ENCODE measurements at regions not wholly inside any gene's neighbourhood (a gene's known extent, or its start where the extent isn't known, plus 50 kb on each side); places are given as distances from the start of the nearest gene placed in this dataset.

- no peak for DNase-seq (ENCODE audit: low read depth)
These were observed 204.4 kb downstream of the FAM76B start for GRCh38 chr11:95585069-95585751.

DNA sequence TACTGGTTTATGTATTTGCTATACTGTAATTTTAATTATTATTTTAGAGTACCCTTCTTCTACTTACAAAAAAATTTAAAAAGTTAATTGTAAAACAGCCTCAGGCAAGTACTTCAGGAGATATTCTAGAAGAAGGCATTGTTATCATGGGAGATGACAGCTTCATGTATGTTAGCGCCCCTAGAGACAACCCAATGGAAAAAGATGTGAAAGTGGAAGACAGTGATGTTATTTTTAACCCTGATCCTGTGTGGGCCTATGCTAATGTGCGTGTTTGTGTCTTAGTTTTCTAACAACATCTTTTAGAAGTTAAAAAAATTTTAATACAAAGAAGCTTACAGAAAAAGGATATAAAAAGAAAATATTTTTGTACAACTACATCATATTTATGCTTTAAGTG is 205.0 kb downstream of the FAM76B start:
- DNase-seq (ENCODE audit: low read depth) = no peak

DNA sequence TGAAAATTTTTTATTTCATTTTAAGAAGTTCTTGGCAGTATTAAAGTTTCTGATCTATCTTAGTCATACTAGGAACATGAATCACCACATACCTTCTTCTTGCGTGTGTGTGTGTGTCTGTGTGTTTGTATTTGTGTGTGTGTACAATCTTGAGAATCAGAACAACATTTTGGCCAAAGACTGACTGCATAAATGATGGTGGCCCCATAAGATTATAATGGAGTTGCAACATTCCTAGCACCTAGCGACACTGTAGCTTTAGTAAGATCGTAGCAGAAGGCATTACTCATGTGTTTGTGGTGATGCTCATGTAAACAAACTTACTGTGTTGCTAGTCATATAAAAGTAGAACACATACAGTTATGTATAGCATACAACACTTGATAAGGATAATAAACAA is 205.4 kb downstream of the FAM76B start:
- DNase-seq (ENCODE audit: low read depth) = no peak

DNA sequence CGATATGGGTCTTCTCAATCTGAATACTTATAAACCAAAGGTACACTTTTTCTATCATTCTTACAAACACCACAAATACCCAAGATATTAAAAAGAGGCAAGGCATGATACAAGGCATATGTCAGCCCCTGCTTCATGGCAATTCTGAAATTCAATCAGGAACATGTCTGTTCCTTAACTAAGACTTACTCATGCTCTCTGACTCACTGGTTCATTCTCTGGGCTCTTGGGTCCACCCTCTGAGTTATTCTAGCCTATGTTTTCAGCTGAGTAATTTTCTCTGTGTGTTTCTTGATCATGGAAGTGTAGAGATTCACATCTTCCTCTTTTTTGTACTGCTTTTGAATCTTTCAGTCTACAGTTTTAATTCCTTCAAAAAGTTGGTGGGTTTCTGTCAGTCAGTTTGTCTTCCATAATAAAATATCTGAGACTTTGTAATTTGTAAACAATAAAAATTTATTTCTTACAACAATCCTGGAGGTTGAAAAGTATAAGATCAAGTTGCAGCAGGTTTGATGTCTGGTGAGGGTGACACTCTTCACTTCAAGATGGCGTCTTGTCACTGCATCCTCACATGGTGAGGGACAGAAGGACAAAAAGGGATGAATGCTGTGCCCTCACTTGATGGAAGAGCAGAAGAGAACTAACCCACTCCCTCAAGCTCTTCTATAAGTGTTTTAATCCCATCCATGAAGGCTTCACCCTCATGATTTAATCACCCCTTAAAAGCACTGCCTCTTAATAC is 211.7 kb downstream of the FAM76B start:
- DNase-seq (ENCODE audit: low read depth) = no peak

DNA sequence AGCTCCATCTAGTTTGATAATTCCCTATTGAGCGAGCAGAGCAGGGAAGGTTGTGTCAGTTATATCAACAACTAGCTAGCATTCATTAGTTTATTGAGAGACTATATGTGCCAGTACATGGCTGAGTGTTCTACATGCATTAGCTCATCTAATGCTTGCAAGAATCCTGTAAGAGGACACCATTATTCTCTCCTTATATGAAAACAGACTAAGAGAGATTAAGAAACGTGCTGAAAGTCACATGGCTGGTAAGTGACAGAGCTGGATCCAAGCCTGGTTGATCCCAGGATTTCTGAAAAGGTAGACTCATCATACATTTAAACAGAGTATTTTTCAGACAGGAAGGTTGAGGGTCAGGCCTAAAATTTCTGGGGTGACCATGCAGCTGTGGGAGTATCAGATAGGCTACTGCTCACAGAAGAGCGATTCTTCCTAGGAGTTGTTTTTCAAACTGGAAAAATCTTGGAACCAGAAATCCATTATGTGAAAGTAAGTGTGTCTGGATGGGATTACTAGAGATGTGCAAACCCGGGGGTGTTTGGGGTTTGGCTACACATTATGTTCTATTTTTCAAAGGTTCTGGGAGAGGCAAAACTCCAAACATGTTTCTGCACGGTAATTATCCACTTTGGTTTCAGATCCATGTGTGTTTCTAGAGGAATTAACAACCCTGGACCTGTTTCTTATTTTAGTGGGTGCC is 213.3 kb downstream of the FAM76B start:
- DNase-seq (ENCODE audit: low read depth) = no peak

GRCh38 chr11:95575517-95575916 is 214.1 kb downstream of the FAM76B start:
- no peak for DNase-seq (ENCODE audit: low read depth)

DNA sequence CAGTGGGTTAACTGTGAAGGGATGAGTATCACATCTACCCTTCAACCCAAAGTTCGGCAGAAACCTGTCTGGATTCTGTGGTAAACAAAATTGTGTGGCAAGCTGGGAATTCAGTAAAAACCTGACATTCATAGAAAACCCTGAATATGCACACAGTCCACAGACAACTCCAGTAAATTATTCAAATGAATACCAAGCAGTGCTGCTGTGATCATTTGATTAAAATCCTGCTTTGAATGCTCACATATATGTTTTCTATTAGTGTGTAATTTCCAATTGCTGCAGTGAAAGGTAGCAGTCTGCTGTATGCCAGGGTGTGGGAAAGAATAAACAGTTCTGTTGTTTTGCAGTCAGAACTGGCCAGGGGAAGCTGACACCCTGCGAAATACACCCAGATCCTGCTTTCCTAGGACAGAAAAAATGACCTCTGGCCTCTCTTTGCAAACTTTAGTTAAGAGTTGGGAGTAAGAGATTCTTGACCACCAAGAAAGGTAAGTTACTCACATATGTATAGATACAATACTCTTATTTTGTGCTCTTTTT is 217.8 kb downstream of the FAM76B start:
- DNase-seq (ENCODE audit: low read depth) = no peak

GRCh38 chr11:95570845-95571244 is 218.7 kb downstream of the FAM76B start:
- no peak for DNase-seq (ENCODE audit: low read depth)

DNA sequence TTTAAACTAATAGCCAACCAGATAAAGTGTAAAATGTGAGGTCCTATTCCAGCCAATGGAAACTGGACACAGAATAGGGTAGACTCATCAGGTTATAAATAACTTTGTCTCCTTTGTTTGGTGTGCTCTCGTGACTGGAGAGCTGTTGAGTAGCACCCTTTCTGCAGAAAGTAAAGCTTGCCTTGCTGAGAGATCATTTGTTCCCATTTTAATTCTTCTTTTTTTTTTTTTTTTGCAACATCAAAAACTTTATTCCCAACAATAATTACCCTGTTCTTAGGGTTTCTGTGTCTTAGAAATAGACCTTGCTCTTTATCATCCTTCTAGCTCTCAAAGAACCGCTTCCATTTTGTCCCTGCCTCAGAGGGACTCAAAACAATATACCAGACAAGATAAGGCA is 220.4 kb downstream of the FAM76B start:
- no peak for DNase-seq (ENCODE audit: low read depth)

- DNase-seq (ENCODE audit: low read depth) = no peak
These were observed 221.3 kb downstream of the FAM76B start for GRCh38 chr11:95568281-95568680.

DNA sequence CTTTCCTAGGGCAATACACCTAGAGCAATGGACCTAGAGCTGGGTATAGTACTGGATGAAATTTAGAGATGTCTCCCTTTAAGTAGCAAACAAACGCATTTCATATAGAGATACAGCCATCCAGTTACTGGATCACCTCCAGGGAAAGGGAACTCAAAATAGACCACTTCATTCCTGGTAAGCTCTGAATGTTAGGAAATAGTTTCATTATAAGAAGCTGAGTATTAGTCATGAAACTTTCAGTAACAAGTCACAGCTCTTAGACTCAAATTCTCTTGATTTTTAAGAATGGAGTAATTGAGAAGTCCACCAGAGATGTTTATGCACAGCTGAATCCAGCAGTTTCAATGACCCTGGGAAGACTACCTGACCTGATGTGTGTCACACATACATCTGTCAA is 221.9 kb downstream of the FAM76B start:
- no peak for DNase-seq (ENCODE audit: low read depth)

DNA sequence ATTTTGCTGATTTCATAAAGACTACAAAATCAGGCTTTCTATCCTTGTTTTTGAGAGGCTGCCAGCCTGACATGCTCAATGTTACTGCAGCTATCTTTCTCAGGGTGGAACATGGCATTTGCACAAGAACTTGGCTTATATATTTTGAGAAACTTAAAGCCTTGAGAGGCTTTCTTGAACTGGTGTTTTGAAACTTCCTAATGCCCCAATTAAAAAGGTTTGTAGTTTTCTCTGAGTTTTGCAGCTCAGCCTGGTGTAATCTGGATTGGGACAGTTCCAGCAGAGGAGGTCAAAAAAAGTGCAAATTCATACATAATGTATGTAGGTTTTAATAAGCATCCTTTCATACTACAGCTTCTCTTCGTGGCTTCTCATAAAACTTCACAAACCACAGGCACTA is 223.4 kb downstream of the FAM76B start:
- no peak for DNase-seq (ENCODE audit: low read depth)

DNA sequence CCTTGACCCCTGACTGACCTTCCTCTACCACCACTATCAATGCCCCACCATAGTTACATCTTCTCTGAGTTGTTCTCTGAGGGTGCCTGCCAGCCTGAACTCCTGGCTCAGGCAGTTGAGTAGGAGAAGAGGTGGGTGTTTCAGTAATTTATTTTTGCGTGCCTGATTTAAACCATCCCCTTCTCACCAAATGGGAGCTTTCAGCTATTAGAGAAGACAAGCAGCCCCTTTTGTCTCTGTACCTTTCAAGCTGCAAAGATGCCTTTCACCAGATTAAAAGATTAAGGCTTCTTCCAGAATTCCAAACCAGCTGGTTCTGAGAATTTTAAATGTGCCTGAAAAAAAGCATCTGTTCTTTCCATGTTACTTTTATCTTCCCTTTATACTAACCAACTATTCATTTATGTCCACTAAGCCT is 223.8 kb downstream of the FAM76B start:
- DNase-seq (ENCODE audit: low read depth) = no peak

- DNase-seq (ENCODE audit: low read depth) = no peak
These were observed 225.7 kb downstream of the FAM76B start for GRCh38 chr11:95563859-95564258.

GRCh38 chr11:95563173-95563572 is 226.4 kb downstream of the FAM76B start:
- DNase-seq (ENCODE audit: low read depth) = no peak

DNA sequence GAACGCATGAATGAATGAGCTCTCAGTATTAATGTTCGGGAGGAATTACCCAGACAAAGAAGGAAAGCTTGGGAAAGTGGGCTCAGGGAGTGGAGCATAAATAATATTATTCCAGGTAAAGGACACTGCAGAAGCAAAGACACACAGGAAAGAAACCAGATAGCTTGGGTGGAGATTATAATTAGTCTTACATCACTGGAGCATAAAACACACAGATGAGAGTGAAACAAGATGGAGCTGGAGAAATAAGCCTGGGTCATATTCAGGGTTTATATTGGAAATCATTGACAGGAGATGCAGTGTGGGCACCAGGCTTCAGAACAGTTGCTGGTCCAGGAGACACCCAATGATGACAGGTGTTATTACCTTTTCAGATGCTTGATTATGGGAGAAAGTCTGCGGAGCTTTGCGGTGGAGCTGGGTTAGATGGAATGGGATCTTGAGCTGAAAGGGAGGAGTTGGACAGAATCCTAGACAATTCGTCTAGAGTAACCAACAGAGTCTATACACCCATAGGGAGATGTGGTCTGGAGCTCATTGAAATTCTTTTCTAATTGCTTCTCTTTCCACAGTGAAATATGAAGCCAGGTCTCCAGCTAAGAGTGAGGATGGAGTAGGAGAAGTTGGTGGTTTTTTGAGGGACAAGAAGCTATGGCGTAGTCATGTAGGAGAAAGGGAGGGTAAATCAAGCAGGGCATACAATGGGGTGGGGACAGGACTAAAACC is 227.2 kb downstream of the FAM76B start:
- no peak for DNase-seq (ENCODE audit: low read depth)

DNA sequence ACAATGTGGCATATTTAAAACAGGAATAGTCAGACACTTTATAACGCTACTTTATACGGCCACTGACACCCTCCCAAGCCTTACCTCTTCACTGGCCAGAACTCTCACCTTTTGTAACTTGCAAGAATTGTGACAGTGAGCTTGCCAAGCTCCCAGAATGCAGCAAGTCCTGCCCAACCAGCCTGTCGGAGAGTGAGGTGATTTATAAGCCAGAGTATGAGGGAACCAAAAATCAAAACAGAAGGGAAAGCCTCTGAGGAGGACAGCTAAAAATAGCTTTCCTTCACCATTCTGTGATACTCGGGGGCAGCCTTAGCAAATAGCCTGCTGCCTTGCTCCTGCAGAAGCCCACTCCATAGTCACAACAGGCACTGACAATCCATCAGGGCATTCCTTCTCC is 229.7 kb downstream of the FAM76B start:
- no peak for DNase-seq (ENCODE audit: low read depth)

GRCh38 chr11:95557376-95557775 is 232.2 kb downstream of the FAM76B start:
- DNase-seq (ENCODE audit: low read depth) = no peak

DNA sequence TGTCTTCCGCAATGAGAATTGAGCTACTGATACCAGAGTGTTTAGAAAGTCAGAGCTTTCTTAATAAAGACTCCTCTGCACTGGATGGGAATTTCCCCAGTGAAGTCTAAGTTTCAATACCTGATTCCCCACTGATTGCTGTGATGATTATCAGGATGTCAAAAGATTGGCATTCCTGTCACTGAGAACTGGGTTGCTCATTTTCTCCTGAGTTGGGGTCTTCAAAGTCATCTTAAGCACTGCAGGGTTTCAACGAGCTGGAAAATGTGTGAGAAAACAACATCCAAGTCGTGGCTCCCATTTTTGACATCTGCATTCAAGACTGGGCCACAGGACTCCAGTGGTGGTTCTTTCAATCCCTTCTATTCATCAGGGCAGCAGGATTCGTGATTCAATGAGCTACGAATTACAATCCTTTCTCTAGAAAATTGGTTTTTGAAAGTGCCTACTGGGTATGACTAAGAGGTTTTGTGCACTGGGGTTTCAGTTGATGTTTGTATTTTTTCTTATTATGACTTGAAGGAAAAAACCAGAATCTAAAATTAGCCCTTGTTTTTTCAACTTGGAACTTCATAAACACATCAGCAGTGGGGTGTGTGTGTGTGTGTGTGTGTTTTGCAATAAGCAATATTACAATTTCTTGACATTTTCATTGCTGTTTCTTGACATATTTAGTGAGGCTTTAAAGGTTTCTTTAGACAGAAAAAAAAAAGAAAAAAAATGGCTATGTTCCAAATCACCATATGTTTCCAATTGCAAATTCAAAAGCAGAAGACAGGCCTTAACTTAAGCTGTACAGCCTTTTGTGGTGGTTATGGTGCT is 233.0 kb downstream of the FAM76B start:
- DNase-seq (ENCODE audit: low read depth) = no peak

- no peak for DNase-seq (ENCODE audit: low read depth)
These were observed 233.6 kb downstream of the FAM76B start for GRCh38 chr11:95556011-95556341.

DNA sequence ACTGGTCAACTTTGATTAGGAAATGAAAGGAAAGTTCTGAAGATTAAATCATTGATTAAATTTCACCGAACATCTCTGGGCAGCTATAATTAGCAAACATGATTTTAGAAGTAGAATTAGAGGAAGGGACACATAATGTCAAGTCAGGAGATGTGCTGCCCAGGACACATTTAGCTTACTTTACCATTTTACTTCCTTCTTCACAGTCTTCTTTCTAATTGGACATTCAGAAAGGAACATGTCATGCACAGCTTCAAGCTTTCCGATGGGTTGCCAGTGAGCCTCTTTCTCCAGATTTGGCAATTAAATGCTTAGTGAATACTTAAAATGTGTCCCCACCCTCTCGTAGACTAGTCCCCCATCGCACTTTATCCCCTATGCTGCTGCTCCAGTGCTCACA is 234.7 kb downstream of the FAM76B start:
- DNase-seq (ENCODE audit: low read depth) = no peak

DNA sequence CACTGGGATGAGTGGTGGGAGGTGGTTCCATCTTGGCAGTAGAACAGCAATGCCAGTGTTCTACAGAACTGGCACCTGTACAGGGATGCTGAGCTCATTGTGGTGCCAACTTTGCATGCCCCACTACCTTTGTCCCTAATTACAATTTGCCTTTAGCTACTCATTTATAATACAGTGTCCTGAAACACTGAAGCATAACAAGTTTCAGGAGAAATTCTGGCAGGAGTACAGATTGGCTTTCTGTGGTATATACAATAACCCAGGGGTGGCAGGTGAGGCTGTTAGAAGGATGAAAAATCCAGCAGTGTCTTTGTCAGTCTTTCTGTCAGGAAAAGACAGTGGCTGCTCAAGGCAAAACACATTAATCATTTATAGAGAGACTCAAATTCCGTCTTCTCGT is 240.3 kb downstream of the FAM76B start:
- no peak for DNase-seq (ENCODE audit: low read depth)
